WTC11 (cell line): ENCODE measurements at regions not wholly inside any gene's neighbourhood (a gene's known extent, or its start where the extent isn't known, plus 50 kb on each side); places are given as distances from the start of the nearest gene placed in this dataset.

Experiments
- ATAC-seq: fragments of 200-7000 bp; cut with Tn5 transposase; 2 replicates; pipeline ENCODE4 v1.10.0; 2021; ENCODE audit warnings: mild to moderate bottlenecking, moderate library complexity
- CTCF ChIA-PET: fragments of 300-600 bp; sonication (Branson Sonifier 250); formaldehyde crosslinking; loops from one replicate; lab custom pipeline; 2021; ENCODE audit warnings: antibody characterized with exemption; lab: Charles Lee
- POLR2A ChIA-PET: fragments of 350-600 bp; sonication (Branson Sonifier 250); formaldehyde crosslinking; loops from one replicate; lab custom pipeline; 2021; ENCODE audit warnings: antibody characterized with exemption; lab: Charles Lee
- DNase-seq: peaks from one replicate; pipeline ENCODE4 v3.0.0; 2021; ENCODE audit warnings: low spot score
- H3K27ac Mint-ChIP-seq: 2 replicates; pipeline ENCODE4 v1.8.0; 2021; ENCODE audit warnings: mixed read lengths
- H3K27me3 Mint-ChIP-seq: 2 replicates; pipeline ENCODE4 v1.8.0; 2021; ENCODE audit warnings: low read depth, mild to moderate bottlenecking, moderate library complexity, mixed read lengths
- H3K36me3 Mint-ChIP-seq: 2 replicates; pipeline ENCODE4 v1.8.0; 2021; ENCODE audit warnings: mixed read lengths
- H3K4me1 Mint-ChIP-seq: 2 replicates; pipeline ENCODE4 v1.8.0; 2022; ENCODE audit warnings: mixed read lengths
- H3K4me3 Mint-ChIP-seq: 2 replicates; pipeline ENCODE4 v1.8.0; 2021; ENCODE audit warnings: mild to moderate bottlenecking, moderate library complexity, mixed read lengths
- H3K9me3 Mint-ChIP-seq: 2 replicates; pipeline ENCODE4 v1.8.0; 2021; ENCODE audit warnings: mixed read lengths
- ATF1 ChIP-seq: sonication (generic); formaldehyde crosslinking; IDR thresholded peaks from 2 replicates; pipeline ENCODE4 v1.8.1; 2023; ENCODE audit warnings: mild to moderate bottlenecking, moderate library complexity, missing genetic modification reagents
- CBFB ChIP-seq: sonication (generic); formaldehyde crosslinking; IDR thresholded peaks from 2 replicates; pipeline ENCODE4 v1.8.1; 2022; ENCODE audit warnings: mild to moderate bottlenecking, low read depth, missing genetic modification reagents
- GABPB1 ChIP-seq: sonication (generic); formaldehyde crosslinking; IDR thresholded peaks from 2 replicates; pipeline ENCODE4 v1.8.1; 2023; ENCODE audit warnings: mild to moderate bottlenecking, missing genetic modification reagents
- JAZF1 ChIP-seq: fragments of 250-450 bp; sonication (Bioruptor Pico); IDR thresholded peaks from 2 replicates; pipeline ENCODE4 v1.9.0; 2021; ENCODE audit warnings: moderate library complexity, mild to moderate bottlenecking, inconsistent platforms
- JUN ChIP-seq: sonication (generic); formaldehyde crosslinking; IDR thresholded peaks from 2 replicates; pipeline ENCODE4 v1.8.0; 2023; ENCODE audit warnings: mild to moderate bottlenecking, missing genetic modification reagents
- MYBL2 ChIP-seq: sonication (generic); formaldehyde crosslinking; IDR thresholded peaks from 2 replicates; pipeline ENCODE4 v1.8.1; 2023; ENCODE audit warnings: mild to moderate bottlenecking, moderate library complexity, missing genetic modification reagents
- NFYB ChIP-seq: sonication (generic); formaldehyde crosslinking; conservative IDR thresholded peaks from 2 replicates; pipeline ENCODE4 v1.8.0; 2022; ENCODE audit warnings: low read depth, missing genetic modification reagents
- NR1H2 ChIP-seq: sonication (generic); formaldehyde crosslinking; IDR thresholded peaks from 2 replicates; pipeline ENCODE4 v1.9.0; 2021; ENCODE audit warnings: mild to moderate bottlenecking, moderate library complexity, missing genetic modification reagents
- PRRX2 ChIP-seq: fragments of 250-450 bp; sonication (Bioruptor Pico); IDR thresholded peaks from 2 replicates; pipeline ENCODE4 v1.8.0; 2021; ENCODE audit warnings: mild to moderate bottlenecking
- RELA ChIP-seq: sonication (generic); formaldehyde crosslinking; IDR thresholded peaks from 2 replicates; pipeline ENCODE4 v1.8.1; 2022; ENCODE audit warnings: missing genetic modification reagents, mild to moderate bottlenecking, borderline replicate concordance
- SMAD4 ChIP-seq: sonication (generic); formaldehyde crosslinking; IDR thresholded peaks from 2 replicates; pipeline ENCODE4 v1.8.0; 2022; ENCODE audit warnings: mild to moderate bottlenecking, missing genetic modification reagents
- SOX15 ChIP-seq: fragments of 250-450 bp; sonication (Bioruptor Pico); IDR thresholded peaks from 2 replicates; pipeline ENCODE4 v1.9.0; 2021; ENCODE audit warnings: mild to moderate bottlenecking
- TCF7 ChIP-seq: sonication (generic); formaldehyde crosslinking; IDR thresholded peaks from 2 replicates; pipeline ENCODE4 v1.8.0; 2022; ENCODE audit warnings: mild to moderate bottlenecking, low read depth, missing genetic modification reagents, moderate library complexity
- ZNF121 ChIP-seq: sonication (generic); formaldehyde crosslinking; IDR thresholded peaks from 2 replicates; pipeline ENCODE4 v1.8.0; 2023; ENCODE audit warnings: missing genetic modification reagents
- ZNF138 ChIP-seq: sonication (generic); formaldehyde crosslinking; conservative IDR thresholded peaks from 2 replicates; pipeline ENCODE4 v1.8.1; 2022; ENCODE audit warnings: mild to moderate bottlenecking, moderate library complexity, missing genetic modification reagents
- ZNF232 ChIP-seq: sonication (generic); formaldehyde crosslinking; IDR thresholded peaks from 2 replicates; pipeline ENCODE4 v1.8.0; 2022; ENCODE audit warnings: mild to moderate bottlenecking, missing genetic modification reagents
- ZNF416 ChIP-seq: fragments of 250-450 bp; sonication (Bioruptor Pico); IDR thresholded peaks from 2 replicates; pipeline ENCODE4 v1.9.0; 2021; ENCODE audit warnings: mild to moderate bottlenecking, inconsistent platforms
- TF ChIP-seq, protein P1 (sequence below): sonication (generic); formaldehyde crosslinking; IDR thresholded peaks from 2 replicates; pipeline ENCODE4 v1.8.0; 2023; ENCODE audit warnings: missing genetic modification reagents
- TF ChIP-seq, protein P2 (sequence below): sonication (generic); formaldehyde crosslinking; IDR thresholded peaks from 2 replicates; pipeline ENCODE4 v1.8.1; 2023; ENCODE audit warnings: mild to moderate bottlenecking, missing genetic modification reagents
- TF ChIP-seq, protein P3 (sequence below): sonication (generic); formaldehyde crosslinking; IDR thresholded peaks from 2 replicates; pipeline ENCODE4 v1.8.0; 2022; ENCODE audit warnings: mild to moderate bottlenecking, missing genetic modification reagents
- TF ChIP-seq, protein P4 (sequence below): sonication (generic); formaldehyde crosslinking; IDR thresholded peaks from 2 replicates; pipeline ENCODE4 v1.8.1; 2023; ENCODE audit warnings: mild to moderate bottlenecking, missing genetic modification reagents, borderline replicate concordance
- TF ChIP-seq, protein P5 (sequence below): sonication (generic); formaldehyde crosslinking; IDR thresholded peaks from 2 replicates; pipeline ENCODE4 v1.8.0; 2022; ENCODE audit warnings: missing genetic modification reagents
- TF ChIP-seq, protein P6 (sequence below): sonication (generic); formaldehyde crosslinking; IDR thresholded peaks from 2 replicates; pipeline ENCODE4 v1.8.1; 2022; ENCODE audit warnings: low read depth, missing genetic modification reagents, borderline replicate concordance

DNA sequence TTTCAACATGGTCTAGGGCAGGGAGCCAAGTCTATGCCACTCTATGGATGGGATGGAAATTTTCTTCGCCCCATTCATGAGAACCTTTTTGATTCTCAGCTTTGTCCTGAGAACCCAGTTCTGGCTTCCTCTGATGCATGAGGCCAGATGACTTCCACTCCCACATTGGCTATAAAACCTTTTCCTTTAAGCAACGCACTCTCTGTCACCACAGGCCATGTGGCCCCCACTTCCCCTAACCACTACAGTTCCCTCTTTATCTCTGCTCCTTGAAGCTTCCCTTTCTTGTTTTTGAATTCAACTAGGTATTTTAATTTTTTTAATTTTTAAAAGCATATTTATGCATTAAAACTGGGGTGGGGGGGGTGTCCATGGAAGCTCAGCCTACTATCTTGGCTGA, 401.3 kb downstream of the ENC1 start:
- DNase-seq (no peak), ATAC-seq (no peak)
- H3K27ac Mint-ChIP-seq = no peak overlapping the region
- CTCF ChIA-PET = interaction anchor here (1.1 kb wide), 1 partner anchor 20 kb away, joined by 3 read pairs; no protein-coding TSS in a partner anchor
- H3K27me3 Mint-ChIP-seq = no peaks in the 10 kb centered on the region; the same call in 1 of the 2 replicates
- POLR2A ChIA-PET = interaction anchor here (0.7 kb wide), 1 partner anchor 400 kb away, joined by 4 read pairs; no protein-coding TSS in a partner anchor
- no peak overlapping the region for H3K4me3 Mint-ChIP-seq
- TF ChIP-seq, protein P1, sequence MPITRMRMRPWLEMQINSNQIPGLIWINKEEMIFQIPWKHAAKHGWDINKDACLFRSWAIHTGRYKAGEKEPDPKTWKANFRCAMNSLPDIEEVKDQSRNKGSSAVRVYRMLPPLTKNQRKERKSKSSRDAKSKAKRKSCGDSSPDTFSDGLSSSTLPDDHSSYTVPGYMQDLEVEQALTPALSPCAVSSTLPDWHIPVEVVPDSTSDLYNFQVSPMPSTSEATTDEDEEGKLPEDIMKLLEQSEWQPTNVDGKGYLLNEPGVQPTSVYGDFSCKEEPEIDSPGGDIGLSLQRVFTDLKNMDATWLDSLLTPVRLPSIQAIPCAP (CRISPR knock-in tag) = no peak
- no peak for TF ChIP-seq GABPB1
- TF ChIP-seq JAZF1 (CRISPR knock-in tag) = no peak
- no peak for TF ChIP-seq CBFB (CRISPR knock-in tag)
- TF ChIP-seq PRRX2 = no peak
- TF ChIP-seq, protein P2, sequence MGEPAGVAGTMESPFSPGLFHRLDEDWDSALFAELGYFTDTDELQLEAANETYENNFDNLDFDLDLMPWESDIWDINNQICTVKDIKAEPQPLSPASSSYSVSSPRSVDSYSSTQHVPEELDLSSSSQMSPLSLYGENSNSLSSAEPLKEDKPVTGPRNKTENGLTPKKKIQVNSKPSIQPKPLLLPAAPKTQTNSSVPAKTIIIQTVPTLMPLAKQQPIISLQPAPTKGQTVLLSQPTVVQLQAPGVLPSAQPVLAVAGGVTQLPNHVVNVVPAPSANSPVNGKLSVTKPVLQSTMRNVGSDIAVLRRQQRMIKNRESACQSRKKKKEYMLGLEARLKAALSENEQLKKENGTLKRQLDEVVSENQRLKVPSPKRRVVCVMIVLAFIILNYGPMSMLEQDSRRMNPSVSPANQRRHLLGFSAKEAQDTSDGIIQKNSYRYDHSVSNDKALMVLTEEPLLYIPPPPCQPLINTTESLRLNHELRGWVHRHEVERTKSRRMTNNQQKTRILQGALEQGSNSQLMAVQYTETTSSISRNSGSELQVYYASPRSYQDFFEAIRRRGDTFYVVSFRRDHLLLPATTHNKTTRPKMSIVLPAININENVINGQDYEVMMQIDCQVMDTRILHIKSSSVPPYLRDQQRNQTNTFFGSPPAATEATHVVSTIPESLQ (CRISPR knock-in tag) = no peak
- no peak for TF ChIP-seq ZNF138 (CRISPR knock-in tag)
- no peak for TF ChIP-seq SOX15 (CRISPR knock-in tag)
- TF ChIP-seq, protein P3, sequence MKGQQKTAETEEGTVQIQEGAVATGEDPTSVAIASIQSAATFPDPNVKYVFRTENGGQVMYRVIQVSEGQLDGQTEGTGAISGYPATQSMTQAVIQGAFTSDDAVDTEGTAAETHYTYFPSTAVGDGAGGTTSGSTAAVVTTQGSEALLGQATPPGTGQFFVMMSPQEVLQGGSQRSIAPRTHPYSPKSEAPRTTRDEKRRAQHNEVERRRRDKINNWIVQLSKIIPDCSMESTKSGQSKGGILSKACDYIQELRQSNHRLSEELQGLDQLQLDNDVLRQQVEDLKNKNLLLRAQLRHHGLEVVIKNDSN (CRISPR knock-in tag) = no peak
- TF ChIP-seq, all 79 proteins: peak for 0
- Mint-ChIP-seq H3K4me1 (peaks cover 18% of the 10 kb centered on the region), H3K9me3 (peaks cover 2% of the 10 kb centered on the region), H3K36me3 (no peaks in the 10 kb centered on the region)

DNA sequence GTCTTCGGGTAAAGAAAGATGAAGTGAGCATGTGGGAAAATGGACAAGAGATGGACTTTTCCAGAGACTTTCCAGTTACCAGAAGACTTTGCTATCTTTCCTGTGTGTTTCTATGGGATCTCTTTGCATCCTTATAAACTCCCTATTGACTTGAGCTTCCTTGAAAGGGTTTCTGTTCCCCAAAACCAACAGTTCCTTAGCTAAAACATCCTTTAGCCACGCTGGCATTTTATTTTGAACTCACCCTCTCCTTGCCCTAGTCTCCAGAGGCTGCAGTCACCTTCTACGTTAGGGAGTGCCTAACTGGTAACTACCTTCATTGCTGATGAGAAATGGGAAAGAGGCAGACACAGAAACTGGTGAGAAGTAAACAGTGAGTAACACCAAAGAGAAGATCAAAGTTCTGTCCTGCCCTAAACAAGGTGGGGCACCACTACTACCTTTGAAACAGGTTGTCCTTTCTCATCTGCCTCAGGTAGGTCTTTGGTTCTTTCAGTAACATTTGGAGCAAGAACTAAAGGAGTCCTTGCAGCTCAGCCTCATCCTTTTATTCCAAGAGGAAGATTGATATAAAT, 402.9 kb downstream of the ENC1 start:
- peaks cover 13% of the 10 kb centered on the region for H3K4me1 Mint-ChIP-seq

More for the DNA sequence above, 402.9 kb downstream of the ENC1 start:
- H3K27me3 Mint-ChIP-seq = no peaks in the 10 kb centered on the region; the same call in 1 of the 2 replicates
- no peak overlapping the region for H3K27ac Mint-ChIP-seq
- ATAC-seq = no peak
- ChIA-PET POLR2A (no interaction called here), CTCF (no interaction called here)
- H3K9me3 Mint-ChIP-seq = peaks cover 9% of the 10 kb centered on the region
- H3K4me3 Mint-ChIP-seq = no peak overlapping the region
- no peak for TF ChIP-seq ZNF416 (CRISPR knock-in tag)
- no peak for TF ChIP-seq RELA (CRISPR knock-in tag)
- TF ChIP-seq ZNF121 (CRISPR knock-in tag) = no peak
- TF ChIP-seq, protein P4, sequence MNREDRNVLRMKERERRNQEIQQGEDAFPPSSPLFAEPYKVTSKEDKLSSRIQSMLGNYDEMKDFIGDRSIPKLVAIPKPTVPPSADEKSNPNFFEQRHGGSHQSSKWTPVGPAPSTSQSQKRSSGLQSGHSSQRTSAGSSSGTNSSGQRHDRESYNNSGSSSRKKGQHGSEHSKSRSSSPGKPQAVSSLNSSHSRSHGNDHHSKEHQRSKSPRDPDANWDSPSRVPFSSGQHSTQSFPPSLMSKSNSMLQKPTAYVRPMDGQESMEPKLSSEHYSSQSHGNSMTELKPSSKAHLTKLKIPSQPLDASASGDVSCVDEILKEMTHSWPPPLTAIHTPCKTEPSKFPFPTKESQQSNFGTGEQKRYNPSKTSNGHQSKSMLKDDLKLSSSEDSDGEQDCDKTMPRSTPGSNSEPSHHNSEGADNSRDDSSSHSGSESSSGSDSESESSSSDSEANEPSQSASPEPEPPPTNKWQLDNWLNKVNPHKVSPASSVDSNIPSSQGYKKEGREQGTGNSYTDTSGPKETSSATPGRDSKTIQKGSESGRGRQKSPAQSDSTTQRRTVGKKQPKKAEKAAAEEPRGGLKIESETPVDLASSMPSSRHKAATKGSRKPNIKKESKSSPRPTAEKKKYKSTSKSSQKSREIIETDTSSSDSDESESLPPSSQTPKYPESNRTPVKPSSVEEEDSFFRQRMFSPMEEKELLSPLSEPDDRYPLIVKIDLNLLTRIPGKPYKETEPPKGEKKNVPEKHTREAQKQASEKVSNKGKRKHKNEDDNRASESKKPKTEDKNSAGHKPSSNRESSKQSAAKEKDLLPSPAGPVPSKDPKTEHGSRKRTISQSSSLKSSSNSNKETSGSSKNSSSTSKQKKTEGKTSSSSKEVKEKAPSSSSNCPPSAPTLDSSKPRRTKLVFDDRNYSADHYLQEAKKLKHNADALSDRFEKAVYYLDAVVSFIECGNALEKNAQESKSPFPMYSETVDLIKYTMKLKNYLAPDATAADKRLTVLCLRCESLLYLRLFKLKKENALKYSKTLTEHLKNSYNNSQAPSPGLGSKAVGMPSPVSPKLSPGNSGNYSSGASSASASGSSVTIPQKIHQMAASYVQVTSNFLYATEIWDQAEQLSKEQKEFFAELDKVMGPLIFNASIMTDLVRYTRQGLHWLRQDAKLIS = no peak
- TF ChIP-seq ZNF232 (CRISPR knock-in tag) = no peak
- no peak for TF ChIP-seq GABPB1
- TF ChIP-seq, protein P5, sequence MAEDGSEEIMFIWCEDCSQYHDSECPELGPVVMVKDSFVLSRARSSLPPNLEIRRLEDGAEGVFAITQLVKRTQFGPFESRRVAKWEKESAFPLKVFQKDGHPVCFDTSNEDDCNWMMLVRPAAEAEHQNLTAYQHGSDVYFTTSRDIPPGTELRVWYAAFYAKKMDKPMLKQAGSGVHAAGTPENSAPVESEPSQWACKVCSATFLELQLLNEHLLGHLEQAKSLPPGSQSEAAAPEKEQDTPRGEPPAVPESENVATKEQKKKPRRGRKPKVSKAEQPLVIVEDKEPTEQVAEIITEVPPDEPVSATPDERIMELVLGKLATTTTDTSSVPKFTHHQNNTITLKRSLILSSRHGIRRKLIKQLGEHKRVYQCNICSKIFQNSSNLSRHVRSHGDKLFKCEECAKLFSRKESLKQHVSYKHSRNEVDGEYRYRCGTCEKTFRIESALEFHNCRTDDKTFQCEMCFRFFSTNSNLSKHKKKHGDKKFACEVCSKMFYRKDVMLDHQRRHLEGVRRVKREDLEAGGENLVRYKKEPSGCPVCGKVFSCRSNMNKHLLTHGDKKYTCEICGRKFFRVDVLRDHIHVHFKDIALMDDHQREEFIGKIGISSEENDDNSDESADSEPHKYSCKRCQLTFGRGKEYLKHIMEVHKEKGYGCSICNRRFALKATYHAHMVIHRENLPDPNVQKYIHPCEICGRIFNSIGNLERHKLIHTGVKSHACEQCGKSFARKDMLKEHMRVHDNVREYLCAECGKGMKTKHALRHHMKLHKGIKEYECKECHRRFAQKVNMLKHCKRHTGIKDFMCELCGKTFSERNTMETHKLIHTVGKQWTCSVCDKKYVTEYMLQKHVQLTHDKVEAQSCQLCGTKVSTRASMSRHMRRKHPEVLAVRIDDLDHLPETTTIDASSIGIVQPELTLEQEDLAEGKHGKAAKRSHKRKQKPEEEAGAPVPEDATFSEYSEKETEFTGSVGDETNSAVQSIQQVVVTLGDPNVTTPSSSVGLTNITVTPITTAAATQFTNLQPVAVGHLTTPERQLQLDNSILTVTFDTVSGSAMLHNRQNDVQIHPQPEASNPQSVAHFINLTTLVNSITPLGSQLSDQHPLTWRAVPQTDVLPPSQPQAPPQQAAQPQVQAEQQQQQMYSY (CRISPR knock-in tag) = no peak
- no peak for TF ChIP-seq NFYB (CRISPR knock-in tag)
- no peak for TF ChIP-seq MYBL2
- TF ChIP-seq TCF7 = no peak
- TF ChIP-seq NR1H2 (CRISPR knock-in tag) = no peak
- no peak for TF ChIP-seq ATF1 (CRISPR knock-in tag)
- TF ChIP-seq JUN (CRISPR knock-in tag) = no peak
- TF ChIP-seq, protein P6, sequence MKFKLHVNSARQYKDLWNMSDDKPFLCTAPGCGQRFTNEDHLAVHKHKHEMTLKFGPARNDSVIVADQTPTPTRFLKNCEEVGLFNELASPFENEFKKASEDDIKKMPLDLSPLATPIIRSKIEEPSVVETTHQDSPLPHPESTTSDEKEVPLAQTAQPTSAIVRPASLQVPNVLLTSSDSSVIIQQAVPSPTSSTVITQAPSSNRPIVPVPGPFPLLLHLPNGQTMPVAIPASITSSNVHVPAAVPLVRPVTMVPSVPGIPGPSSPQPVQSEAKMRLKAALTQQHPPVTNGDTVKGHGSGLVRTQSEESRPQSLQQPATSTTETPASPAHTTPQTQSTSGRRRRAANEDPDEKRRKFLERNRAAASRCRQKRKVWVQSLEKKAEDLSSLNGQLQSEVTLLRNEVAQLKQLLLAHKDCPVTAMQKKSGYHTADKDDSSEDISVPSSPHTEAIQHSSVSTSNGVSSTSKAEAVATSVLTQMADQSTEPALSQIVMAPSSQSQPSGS (CRISPR knock-in tag) = no peak
- TF ChIP-seq SMAD4 (CRISPR knock-in tag) = no peak
- H3K36me3 Mint-ChIP-seq = no peaks in the 10 kb centered on the region
- DNase-seq = no peak
